ENCODE measurements at regions not wholly inside any gene's neighbourhood (a gene's known extent, or its start where the extent isn't known, plus 50 kb on each side); places are given as distances from the start of the nearest gene placed in this dataset.

GRCh38 chr13:81664872-81665271 lies 1323.9 kb upstream of the SPRY2 start:
- ChIA-PET POLR2A (no interaction called here), CTCF (no interaction called here)
- no peaks in the 10 kb centered on the region for H3K27me3 ChIP-seq (replicated peaks in 1 of 2; ENCODE audit: control insufficient read depth in 2 of 2, extremely low read depth in 1 of 2, insufficient read depth in 2 of 2, low read length in 1 of 2)
- no peaks in the 10 kb centered on the region for H3K4me1 Mint-ChIP-seq
- no CpG with 5 or more reads among the region's 2 CpGs for WGBS (ENCODE audit: insufficient coverage)
- H3K9me3 Mint-ChIP-seq: peaks cover 7 to 15% (median 11%) of the 10 kb centered on the region in 3 donors
- no peaks in the 10 kb centered on the region for H3K36me3 Mint-ChIP-seq
- H3K9me3 ChIP-seq: no peaks in the 10 kb centered on the region
- DNase-seq (no peak), ATAC-seq (replicated peaks in 1 of 4) (no peak)
- no peak overlapping the region for H3K27ac ChIP-seq (ENCODE audit: low read length)
- no peaks in the 10 kb centered on the region for H3K4me1 ChIP-seq (ENCODE audit: control insufficient read depth in 1 of 2, extremely low read depth in 1 of 2, insufficient read depth in 2 of 2, low read length in 2 of 2)
- no peak overlapping the region for H3K4me3 Mint-ChIP-seq
- no peaks in the 10 kb centered on the region for H3K36me3 ChIP-seq (ENCODE audit: control insufficient read depth in 2 of 2, extremely low read depth in 1 of 2, insufficient read depth in 1 of 2, low read length in 1 of 2)
- H3K27me3 Mint-ChIP-seq: no peaks in the 10 kb centered on the region
- no peak overlapping the region for H3K4me3 ChIP-seq (ENCODE audit: control insufficient read depth in 1 of 2, extremely low read depth in 1 of 2, low read length in 1 of 2)
- no peak overlapping the region for H3K27ac Mint-ChIP-seq

- H3K27me3 ChIP-seq (replicated peaks in 1 of 2; ENCODE audit: control insufficient read depth in 2 of 2, extremely low read depth in 1 of 2, insufficient read depth in 2 of 2, low read length in 1 of 2): no peaks in the 10 kb centered on the region
- Mint-ChIP-seq H3K27me3 (no peaks in the 10 kb centered on the region), H3K4me3 (no peak overlapping the region), H3K9me3 (peaks cover 9 to 16% (median 10%) of the 10 kb centered on the region in 3 donors), H3K4me1 (no peaks in the 10 kb centered on the region), H3K36me3 (no peaks in the 10 kb centered on the region), H3K27ac (no peak overlapping the region)
- H3K9me3 ChIP-seq: no peaks in the 10 kb centered on the region
- ATAC-seq (replicated peaks in 1 of 4) (no peak), DNase-seq (no peak)
- POLR2A ChIA-PET: no interaction called here
- CTCF ChIA-PET: no interaction called here
- H3K27ac ChIP-seq (ENCODE audit: low read length): no peak overlapping the region
- H3K4me1 ChIP-seq (ENCODE audit: control insufficient read depth in 1 of 2, extremely low read depth in 1 of 2, insufficient read depth in 2 of 2, low read length in 2 of 2): no peaks in the 10 kb centered on the region
- H3K36me3 ChIP-seq (ENCODE audit: control insufficient read depth in 2 of 2, extremely low read depth in 1 of 2, insufficient read depth in 1 of 2, low read length in 1 of 2): no peaks in the 10 kb centered on the region
- WGBS (ENCODE audit: insufficient coverage): no CpG with 5 or more reads among the region's 1 CpG
- H3K4me3 ChIP-seq (ENCODE audit: control insufficient read depth in 1 of 2, extremely low read depth in 1 of 2, low read length in 1 of 2): no peak overlapping the region
Observed at GRCh38 chr13:81659984-81660383, 1319.1 kb upstream of the SPRY2 start.

- no peak for ATAC-seq (replicated peaks in 1 of 4)
- CTCF ChIA-PET: no interaction called here
- H3K27ac Mint-ChIP-seq: no peak overlapping the region
- H3K27me3 ChIP-seq (replicated peaks in 1 of 2; ENCODE audit: control insufficient read depth in 2 of 2, extremely low read depth in 1 of 2, insufficient read depth in 2 of 2, low read length in 1 of 2): no peaks in the 10 kb centered on the region
- H3K36me3 Mint-ChIP-seq: no peaks in the 10 kb centered on the region
- no peak overlapping the region for H3K4me3 ChIP-seq (ENCODE audit: control insufficient read depth in 1 of 2, extremely low read depth in 1 of 2, low read length in 1 of 2)
- H3K9me3 ChIP-seq: no peaks in the 10 kb centered on the region
- H3K27me3 Mint-ChIP-seq: no peaks in the 10 kb centered on the region
- POLR2A ChIA-PET: no interaction called here
- H3K4me1 ChIP-seq (ENCODE audit: control insufficient read depth in 1 of 2, extremely low read depth in 1 of 2, insufficient read depth in 2 of 2, low read length in 2 of 2): no peaks in the 10 kb centered on the region
- H3K4me3 Mint-ChIP-seq: no peak overlapping the region
- H3K27ac ChIP-seq (ENCODE audit: low read length): no peak overlapping the region
- no peaks in the 10 kb centered on the region for H3K36me3 ChIP-seq (ENCODE audit: control insufficient read depth in 2 of 2, extremely low read depth in 1 of 2, insufficient read depth in 1 of 2, low read length in 1 of 2)
- DNase-seq: no peak
- no CpG with 5 or more reads among the region's 8 CpGs for WGBS (ENCODE audit: insufficient coverage)
- no peaks in the 10 kb centered on the region for H3K4me1 Mint-ChIP-seq
- H3K9me3 Mint-ChIP-seq: peaks cover 7 to 17% (median 9%) of the 10 kb centered on the region in 3 donors
Observed at GRCh38 chr13:81658598-81659370, 1317.9 kb upstream of the SPRY2 start.

- Histone ChIP-seq H3K36me3 (ENCODE audit: control insufficient read depth in 2 of 2, extremely low read depth in 1 of 2, insufficient read depth in 1 of 2, low read length in 1 of 2) (no peaks in the 10 kb centered on the region), H3K27ac (ENCODE audit: low read length) (no peak overlapping the region), H3K4me1 (ENCODE audit: control insufficient read depth in 1 of 2, extremely low read depth in 1 of 2, insufficient read depth in 2 of 2, low read length in 2 of 2) (no peaks in the 10 kb centered on the region), H3K4me3 (ENCODE audit: control insufficient read depth in 1 of 2, extremely low read depth in 1 of 2, low read length in 1 of 2) (no peak overlapping the region), H3K27me3 (replicated peaks in 1 of 2; ENCODE audit: control insufficient read depth in 2 of 2, extremely low read depth in 1 of 2, insufficient read depth in 2 of 2, low read length in 1 of 2) (no peaks in the 10 kb centered on the region), H3K9me3 (no peaks in the 10 kb centered on the region)
- POLR2A ChIA-PET: no interaction called here
- Mint-ChIP-seq H3K27ac (no peak overlapping the region), H3K9me3 (peaks cover 4 to 9% (median 5%) of the 10 kb centered on the region in 3 donors), H3K4me1 (no peaks in the 10 kb centered on the region), H3K27me3 (no peaks in the 10 kb centered on the region), H3K36me3 (no peaks in the 10 kb centered on the region), H3K4me3 (no peak overlapping the region)
- CTCF ChIA-PET: no interaction called here
- WGBS (ENCODE audit: insufficient coverage): no CpG with 5 or more reads among the region's 4 CpGs
- DNase-seq (no peak), ATAC-seq (replicated peaks in 1 of 4) (no peak)
Observed at GRCh38 chr13:81639984-81640582, 1299.2 kb upstream of the SPRY2 start.

GRCh38 chr13:81637457-81637856 lies 1296.5 kb upstream of the SPRY2 start:
- no peaks in the 10 kb centered on the region for H3K27me3 Mint-ChIP-seq
- Histone ChIP-seq H3K4me3 (ENCODE audit: control insufficient read depth in 1 of 2, extremely low read depth in 1 of 2, low read length in 1 of 2) (no peak overlapping the region), H3K4me1 (ENCODE audit: control insufficient read depth in 1 of 2, extremely low read depth in 1 of 2, insufficient read depth in 2 of 2, low read length in 2 of 2) (no peaks in the 10 kb centered on the region), H3K9me3 (no peaks in the 10 kb centered on the region), H3K27ac (ENCODE audit: low read length) (no peak overlapping the region), H3K36me3 (ENCODE audit: control insufficient read depth in 2 of 2, extremely low read depth in 1 of 2, insufficient read depth in 1 of 2, low read length in 1 of 2) (no peaks in the 10 kb centered on the region), H3K27me3 (replicated peaks in 1 of 2; ENCODE audit: control insufficient read depth in 2 of 2, extremely low read depth in 1 of 2, insufficient read depth in 2 of 2, low read length in 1 of 2) (no peaks in the 10 kb centered on the region)
- ChIA-PET POLR2A (interaction anchor here in 1 of 2 donors (0.6 kb wide), 1 partner anchor 1803 kb away, joined by 3 read pairs; no protein-coding TSS in a partner anchor), CTCF (no interaction called here)
- no peak overlapping the region for H3K4me3 Mint-ChIP-seq
- H3K27ac Mint-ChIP-seq: no peak overlapping the region
- peaks cover 5 to 8% (median 5%) of the 10 kb centered on the region in 3 donors for H3K9me3 Mint-ChIP-seq
- ATAC-seq (replicated peaks in 1 of 4) (no peak), DNase-seq (no peak)
- H3K4me1 Mint-ChIP-seq: no peaks in the 10 kb centered on the region
- no peaks in the 10 kb centered on the region for H3K36me3 Mint-ChIP-seq
- no CpG with 5 or more reads among the region's 2 CpGs for WGBS (ENCODE audit: insufficient coverage)

- H3K9me3 ChIP-seq: no peaks in the 10 kb centered on the region
- DNase-seq: no peak
- H3K4me1 ChIP-seq (ENCODE audit: control insufficient read depth in 1 of 2, extremely low read depth in 1 of 2, insufficient read depth in 2 of 2, low read length in 2 of 2): no peaks in the 10 kb centered on the region
- H3K4me3 ChIP-seq (ENCODE audit: control insufficient read depth in 1 of 2, extremely low read depth in 1 of 2, low read length in 1 of 2): no peak overlapping the region
- Mint-ChIP-seq H3K36me3 (no peaks in the 10 kb centered on the region), H3K27me3 (no peaks in the 10 kb centered on the region), H3K27ac (no peak overlapping the region), H3K4me3 (no peak overlapping the region), H3K4me1 (no peaks in the 10 kb centered on the region), H3K9me3 (peaks cover 5 to 8% (median 6%) of the 10 kb centered on the region in 3 donors)
- H3K36me3 ChIP-seq (ENCODE audit: control insufficient read depth in 2 of 2, extremely low read depth in 1 of 2, insufficient read depth in 1 of 2, low read length in 1 of 2): no peaks in the 10 kb centered on the region
- POLR2A ChIA-PET: no interaction called here
- H3K27ac ChIP-seq (ENCODE audit: low read length): no peak overlapping the region
- CTCF ChIA-PET: no interaction called here
- ATAC-seq (replicated peaks in 1 of 4): no peak
- H3K27me3 ChIP-seq (replicated peaks in 1 of 2; ENCODE audit: control insufficient read depth in 2 of 2, extremely low read depth in 1 of 2, insufficient read depth in 2 of 2, low read length in 1 of 2): no peaks in the 10 kb centered on the region
Observed at GRCh38 chr13:81636120-81636519, 1295.2 kb upstream of the SPRY2 start.
